ENCODE measurements at regions not wholly inside any gene's neighbourhood (a gene's known extent, or its start where the extent isn't known, plus 50 kb on each side); places are given as distances from the start of the nearest gene placed in this dataset.

- no peak for DNase-seq
Observed at GRCh38 chr5:1707467-1707866, 92.2 kb downstream of the MRPL36 start.

DNA sequence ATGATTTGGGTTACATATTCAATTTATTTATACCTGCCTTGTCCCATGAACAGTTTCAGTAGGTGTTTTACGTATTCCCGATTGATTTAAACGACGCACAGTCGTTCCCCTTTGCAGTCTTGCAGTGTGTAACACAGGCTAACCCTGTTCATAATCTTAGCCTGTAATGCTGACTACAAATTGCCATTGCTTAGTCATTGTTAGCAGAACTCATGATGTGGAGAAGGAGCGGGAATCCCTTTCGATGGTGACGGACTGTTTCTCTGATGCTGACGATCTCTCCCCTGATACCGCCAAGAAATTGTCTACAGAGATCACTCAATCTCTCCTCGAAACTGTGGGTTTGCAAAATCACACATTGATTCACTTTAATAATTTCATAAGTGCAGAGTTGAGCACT lies 93.2 kb downstream of the MRPL36 start:
- no peak for DNase-seq

GRCh38 chr5:1706021-1706420 lies 93.6 kb downstream of the MRPL36 start:
- DNase-seq: no peak

DNA sequence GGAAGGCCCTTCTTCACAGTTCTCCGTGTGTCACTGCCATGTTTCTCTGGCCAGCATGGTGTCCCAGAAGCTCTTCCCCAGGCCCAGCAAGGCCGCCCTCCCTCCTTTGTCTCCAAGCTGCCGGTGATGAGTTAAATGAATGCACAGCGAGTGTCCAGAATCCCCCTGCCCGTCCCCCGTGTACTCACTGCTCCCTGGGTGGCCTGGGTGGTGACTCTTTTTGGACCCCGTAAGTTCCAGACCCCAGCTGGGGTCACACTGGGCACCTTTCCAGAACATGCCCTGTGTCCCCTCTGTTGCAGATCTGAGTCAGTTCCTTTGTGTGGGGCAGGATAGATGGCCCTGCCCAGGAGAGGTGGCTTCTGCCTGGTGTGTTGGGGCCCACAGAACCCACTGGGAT lies 95.0 kb downstream of the MRPL36 start:
- no peak for DNase-seq

DNA sequence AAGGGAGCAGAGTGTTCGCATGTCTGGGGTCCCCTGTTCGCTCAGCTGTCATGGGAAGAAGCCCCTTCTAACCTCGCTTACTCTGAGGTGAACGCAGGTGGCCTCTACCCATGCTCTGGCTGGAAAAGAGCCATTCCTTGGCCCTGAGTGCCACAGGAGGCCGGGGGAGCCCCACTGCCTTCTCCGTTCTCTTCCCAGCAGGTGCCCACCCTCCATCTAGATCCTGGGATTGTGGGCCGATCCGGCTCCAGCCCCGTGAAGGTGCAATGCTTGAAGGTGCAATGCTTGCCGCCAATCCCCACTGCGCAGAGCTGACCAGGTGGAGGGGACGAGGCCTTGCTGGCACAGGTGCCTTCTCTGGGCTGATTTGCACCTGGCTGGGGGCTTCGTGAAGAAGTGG lies 95.4 kb downstream of the MRPL36 start:
- no peak for DNase-seq

DNA sequence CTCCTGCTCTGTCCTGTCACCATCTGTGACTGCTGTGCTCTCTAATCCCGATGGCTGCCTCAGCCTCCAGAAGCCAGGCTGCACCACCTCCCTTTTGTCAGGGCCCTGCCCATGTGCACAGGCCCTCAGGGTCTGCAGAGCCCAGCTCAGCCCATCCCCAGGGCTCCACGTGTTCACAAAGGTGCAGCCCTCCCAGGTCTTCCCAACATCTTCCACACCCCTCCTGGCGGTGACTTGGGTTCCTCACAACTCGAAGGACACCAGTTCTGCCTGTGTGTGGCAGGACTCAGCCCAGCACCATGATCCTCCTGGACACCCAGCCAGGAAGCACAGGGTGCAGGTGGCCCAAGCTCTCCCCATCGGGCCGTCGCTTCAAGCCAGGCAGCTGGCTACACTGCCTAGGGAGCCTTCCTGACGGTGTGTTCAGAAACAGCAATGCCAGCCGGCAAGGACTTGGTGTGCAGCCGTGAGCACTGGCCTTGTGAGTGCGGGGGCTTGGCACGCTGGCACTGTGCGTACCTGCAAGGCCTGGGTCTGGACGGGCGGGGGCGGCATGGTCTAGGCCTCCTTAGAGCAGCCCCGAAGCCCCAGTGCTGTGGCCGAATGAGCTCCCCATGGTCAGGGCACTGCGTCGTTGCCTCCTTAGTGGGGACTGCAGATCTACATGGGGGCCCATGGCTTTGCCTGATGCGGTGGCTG lies 96.1 kb downstream of the MRPL36 start:
- no peak for DNase-seq

- no peak for DNase-seq
Observed at GRCh38 chr5:1702318-1702717, 97.3 kb downstream of the MRPL36 start.

- no peak for DNase-seq
Observed at GRCh38 chr5:1701884-1702283, 97.8 kb downstream of the MRPL36 start.

- DNase-seq: no peak
Observed at GRCh38 chr5:1701216-1701864, 98.3 kb downstream of the MRPL36 start.

DNA sequence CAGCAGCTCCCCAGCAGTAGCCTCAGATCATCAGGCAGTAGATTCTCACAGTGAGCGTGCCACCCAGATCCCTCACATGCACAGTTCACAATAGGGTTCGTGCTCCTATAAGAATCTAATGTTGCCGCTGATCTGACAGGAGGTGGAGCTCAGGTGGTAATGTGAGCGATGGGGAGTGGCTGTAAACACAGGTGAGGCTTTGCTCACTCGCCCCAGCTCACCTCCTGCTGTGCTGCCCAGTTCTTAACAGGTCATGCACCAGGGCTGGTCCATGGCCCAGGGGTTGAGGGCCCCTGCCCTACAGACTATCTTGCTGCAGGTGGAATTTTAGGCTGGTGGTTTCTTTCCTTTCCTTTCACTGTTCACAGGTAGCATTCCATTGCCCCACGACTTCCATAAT lies 100.2 kb downstream of the MRPL36 start:
- DNase-seq: no peak

- DNase-seq: no peak
Observed at GRCh38 chr5:1698589-1699316, 100.9 kb downstream of the MRPL36 start.

DNA sequence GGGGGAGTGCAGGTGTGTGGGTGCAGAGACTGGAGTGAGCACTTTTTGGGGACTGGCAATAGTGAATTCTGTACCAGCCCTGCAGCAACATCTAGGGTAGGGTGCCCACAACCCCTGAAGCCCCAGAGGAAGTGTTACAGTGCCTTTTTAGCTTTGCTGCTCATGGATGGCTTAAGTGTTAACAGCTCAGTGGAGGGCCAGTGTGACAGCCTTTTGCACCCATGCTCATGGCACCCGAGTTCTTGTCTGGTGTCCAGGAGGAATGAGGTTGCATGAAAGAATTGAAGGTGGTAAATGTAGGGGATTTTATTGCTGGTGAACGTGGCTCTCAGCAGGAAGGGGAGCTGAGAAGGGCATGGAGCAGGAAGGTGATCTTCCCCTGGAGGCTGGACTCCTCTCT lies 107.3 kb downstream of the MRPL36 start:
- DNase-seq: no peak

DNA sequence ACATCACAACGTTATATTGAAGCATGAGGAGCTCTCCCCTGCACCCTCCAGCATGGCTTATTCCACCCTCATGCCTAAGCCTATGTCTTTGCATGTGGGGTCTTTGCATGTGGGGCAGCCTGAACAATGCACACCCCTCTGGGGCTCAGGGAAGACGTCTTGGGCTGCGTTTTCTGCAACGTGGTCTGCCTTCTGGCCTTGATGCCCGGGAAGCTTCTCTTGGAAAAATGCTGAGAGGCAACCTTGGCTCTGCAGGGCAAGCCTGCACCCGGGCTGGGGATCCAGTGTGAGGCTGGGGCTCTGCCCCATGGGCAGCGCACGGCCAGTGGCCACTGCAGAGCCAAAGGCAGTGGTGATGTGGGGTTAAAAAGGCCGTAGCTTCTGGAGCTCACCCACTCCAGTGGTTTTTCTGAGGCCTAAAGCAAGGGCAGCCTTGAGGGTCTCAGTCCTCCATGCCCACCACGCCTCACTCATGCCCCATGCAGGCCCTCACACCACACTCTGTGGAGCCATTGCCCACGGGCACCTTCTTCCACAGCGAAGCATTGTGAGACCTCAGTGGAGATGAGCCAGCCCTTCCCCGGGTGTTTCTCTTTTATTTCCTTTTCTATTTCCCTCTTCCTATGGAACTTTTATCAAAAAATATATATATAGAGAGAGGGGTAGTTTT lies 112.2 kb downstream of the MRPL36 start:
- no peak for DNase-seq

- no peak for DNase-seq
Observed at GRCh38 chr5:1686016-1686802, 113.4 kb downstream of the MRPL36 start.

- DNase-seq: no peak
Observed at GRCh38 chr5:1685066-1685465, 114.6 kb downstream of the MRPL36 start.

DNA sequence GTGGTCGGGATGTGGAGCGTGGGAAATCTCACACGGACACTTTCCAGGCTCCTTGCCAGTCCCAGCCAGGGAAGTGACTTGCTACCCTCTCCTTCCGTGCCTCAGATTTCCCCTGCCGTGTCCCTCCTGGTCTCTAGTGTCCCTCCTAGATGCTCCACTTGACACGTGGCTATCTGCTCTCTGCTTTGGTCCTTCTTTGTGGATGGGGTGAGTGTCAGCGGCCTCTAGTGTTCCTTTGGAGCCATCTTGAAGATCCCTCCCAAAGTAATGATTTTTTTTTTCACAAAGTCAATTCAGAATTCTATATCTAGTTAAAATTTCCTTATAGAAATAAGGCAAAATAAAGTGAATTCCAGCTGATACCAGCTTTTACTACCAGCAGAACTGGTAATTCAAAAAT lies 117.7 kb downstream of the MRPL36 start:
- DNase-seq: no peak

DNA sequence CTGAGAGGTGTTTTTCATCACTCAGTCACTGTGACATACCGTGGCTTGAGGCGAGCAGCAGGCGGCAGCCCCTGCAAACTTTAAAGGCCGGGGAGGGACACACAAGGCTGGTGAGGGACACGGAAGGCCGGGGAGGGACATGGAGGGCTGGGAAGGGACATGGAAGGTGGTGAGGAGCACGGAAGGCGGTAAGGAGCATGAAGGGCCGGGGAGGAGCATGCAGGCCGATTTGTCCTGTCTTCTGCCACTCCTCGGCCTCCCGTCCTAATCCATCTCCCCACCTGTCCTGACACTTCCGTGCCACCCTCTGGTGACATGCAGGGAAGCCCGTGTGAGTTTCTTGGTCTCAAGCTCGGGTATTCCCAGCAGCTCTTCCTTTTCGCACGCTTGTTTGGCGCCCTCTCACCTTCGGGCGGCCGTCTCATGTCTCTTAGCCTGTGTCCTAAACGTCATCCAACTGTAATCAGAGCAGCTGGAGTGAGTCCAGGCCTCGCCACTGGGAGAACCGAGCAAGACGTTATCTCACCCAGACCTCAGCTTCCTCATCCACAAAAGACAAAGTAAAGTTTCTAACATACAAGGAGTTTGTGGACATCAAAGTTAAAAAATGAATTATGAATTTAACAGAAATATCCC lies 126.5 kb downstream of the MRPL36 start:
- no peak for DNase-seq

- no peak for DNase-seq
Observed at GRCh38 chr5:1672396-1672795, 127.2 kb downstream of the MRPL36 start.

- DNase-seq: no peak
Observed at GRCh38 chr5:1671351-1671750, 128.3 kb downstream of the MRPL36 start.

DNA sequence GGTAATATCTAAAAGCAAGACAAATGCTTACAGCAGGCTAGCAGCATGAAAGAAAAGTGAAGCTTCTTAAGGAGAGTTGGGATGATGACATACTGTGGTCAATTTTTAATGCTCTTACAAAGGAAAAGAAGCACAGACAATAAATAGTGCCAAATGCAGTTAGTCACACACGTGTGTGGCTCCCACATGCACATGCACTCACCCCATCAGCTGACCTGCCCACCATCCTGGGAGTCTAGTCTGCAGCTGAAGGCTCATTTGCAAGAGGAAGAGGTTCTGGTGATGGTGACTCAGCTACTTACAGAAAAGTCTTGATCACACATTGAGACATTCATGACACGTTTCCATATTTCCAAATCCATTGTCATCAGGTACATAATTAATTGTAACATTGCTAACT lies 129.3 kb downstream of the MRPL36 start:
- no peak for DNase-seq

Data from anterior cingulate cortex (tissue), 58 donors.